ENCODE measurements at regions not wholly inside any gene's neighbourhood (a gene's known extent, or its start where the extent isn't known, plus 50 kb on each side); places are given as distances from the start of the nearest gene placed in this dataset.
"Not testable (repeated sequence)": the region's sequence is repeated elsewhere in the genome, so short reads cannot be mapped to it uniquely, and the experiment has no call there.

GRCh38 chr12:43237238-43237879 is 314.6 kb downstream of the ADAMTS20 start:
- in situ Hi-C loops (cut with HindIII; ENCODE audit: low pct_unique_long_range_greater_than_20kb, low sequenced_read_pairs), result no loop called here
- no peak for TF ChIP-seq JUND (IDR thresholded peaks at IDR 0.05; ENCODE audit: low read depth)
- no peak for DNase-seq (ENCODE audit: low read depth in 1 of 2, low spot score in 1 of 2)

GRCh38 chr12:43235721-43236120 is 316.3 kb downstream of the ADAMTS20 start:
- DNase-seq (ENCODE audit: low read depth in 1 of 2, low spot score in 1 of 2), result no peak
- in situ Hi-C loops (cut with HindIII; ENCODE audit: low pct_unique_long_range_greater_than_20kb, low sequenced_read_pairs), result no loop called here
- no peak for TF ChIP-seq JUND (IDR thresholded peaks at IDR 0.05; ENCODE audit: low read depth)

- TF ChIP-seq JUND (IDR thresholded peaks at IDR 0.05; ENCODE audit: low read depth), result no peak
- DNase-seq (ENCODE audit: low read depth in 1 of 2, low spot score in 1 of 2), result no peak
- in situ Hi-C loops (cut with HindIII; ENCODE audit: low pct_unique_long_range_greater_than_20kb, low sequenced_read_pairs), result no loop called here
Measured at GRCh38 chr12:43233861-43234260, 318.1 kb downstream of the ADAMTS20 start.

GRCh38 chr12:43226151-43226550 is 325.9 kb downstream of the ADAMTS20 start:
- in situ Hi-C loops (cut with HindIII; ENCODE audit: low pct_unique_long_range_greater_than_20kb, low sequenced_read_pairs), result no loop called here
- DNase-seq (ENCODE audit: low read depth in 1 of 2, low spot score in 1 of 2), result no peak
- no peak for TF ChIP-seq JUND (IDR thresholded peaks at IDR 0.05; ENCODE audit: low read depth)

- in situ Hi-C loops (cut with HindIII; ENCODE audit: low pct_unique_long_range_greater_than_20kb, low sequenced_read_pairs); DNase-seq (ENCODE audit: low read depth in 1 of 2, low spot score in 1 of 2): not testable (repeated sequence)
Measured at GRCh38 chr12:43224190-43224805, 327.7 kb downstream of the ADAMTS20 start.

- peak in 1 of 2 experiments; percentile 10 for DNase-seq (ENCODE audit: low read depth in 1 of 2, low spot score in 1 of 2)
- TF ChIP-seq JUND (IDR thresholded peaks at IDR 0.05; ENCODE audit: low read depth), result no peak
- in situ Hi-C loops (cut with HindIII; ENCODE audit: low pct_unique_long_range_greater_than_20kb, low sequenced_read_pairs), result no loop called here
Measured at GRCh38 chr12:43222796-43223195, 329.2 kb downstream of the ADAMTS20 start.

- in situ Hi-C loops (cut with HindIII; ENCODE audit: low pct_unique_long_range_greater_than_20kb, low sequenced_read_pairs), result no loop called here
- no peak for TF ChIP-seq JUND (IDR thresholded peaks at IDR 0.05; ENCODE audit: low read depth)
- no peak for DNase-seq (ENCODE audit: low read depth in 1 of 2, low spot score in 1 of 2)
Measured at GRCh38 chr12:43221216-43221615, 330.8 kb downstream of the ADAMTS20 start.

- no peak for TF ChIP-seq JUND (IDR thresholded peaks at IDR 0.05; ENCODE audit: low read depth)
- DNase-seq (ENCODE audit: low read depth in 1 of 2, low spot score in 1 of 2), result no peak
Measured at GRCh38 chr12:43216490-43216889, 335.5 kb downstream of the ADAMTS20 start.

GRCh38 chr12:43214166-43214565 is 337.8 kb downstream of the ADAMTS20 start:
- TF ChIP-seq JUND (IDR thresholded peaks at IDR 0.05; ENCODE audit: low read depth), result no peak
- in situ Hi-C loops (cut with HindIII; ENCODE audit: low pct_unique_long_range_greater_than_20kb, low sequenced_read_pairs), result no loop called here
- no peak for DNase-seq (ENCODE audit: low read depth in 1 of 2, low spot score in 1 of 2)

More at GRCh38 chr12:43216490-43216889, 335.5 kb downstream of the ADAMTS20 start:
- in situ Hi-C loops (cut with HindIII; ENCODE audit: low pct_unique_long_range_greater_than_20kb, low sequenced_read_pairs), result no loop called here

GRCh38 chr12:43213608-43214007 is 338.4 kb downstream of the ADAMTS20 start:
- no peak for TF ChIP-seq JUND (IDR thresholded peaks at IDR 0.05; ENCODE audit: low read depth)
- no peak for DNase-seq (ENCODE audit: low read depth in 1 of 2, low spot score in 1 of 2)
- in situ Hi-C loops (cut with HindIII; ENCODE audit: low pct_unique_long_range_greater_than_20kb, low sequenced_read_pairs), result no loop called here

- DNase-seq (ENCODE audit: low read depth in 1 of 2, low spot score in 1 of 2), result no peak
- in situ Hi-C loops (cut with HindIII; ENCODE audit: low pct_unique_long_range_greater_than_20kb, low sequenced_read_pairs), result no loop called here
- no peak for TF ChIP-seq JUND (IDR thresholded peaks at IDR 0.05; ENCODE audit: low read depth)
Measured at GRCh38 chr12:43210485-43211192, 341.4 kb downstream of the ADAMTS20 start.

- DNase-seq (ENCODE audit: low read depth in 1 of 2, low spot score in 1 of 2), result no peak
- TF ChIP-seq JUND (IDR thresholded peaks at IDR 0.05; ENCODE audit: low read depth), result no peak
- in situ Hi-C loops (cut with HindIII; ENCODE audit: low pct_unique_long_range_greater_than_20kb, low sequenced_read_pairs), result no loop called here
Measured at GRCh38 chr12:43208627-43209026, 343.4 kb downstream of the ADAMTS20 start.

- no peak for DNase-seq (ENCODE audit: low read depth in 1 of 2, low spot score in 1 of 2)
- in situ Hi-C loops (cut with HindIII; ENCODE audit: low pct_unique_long_range_greater_than_20kb, low sequenced_read_pairs), result no loop called here
- TF ChIP-seq JUND (IDR thresholded peaks at IDR 0.05; ENCODE audit: low read depth), result no peak
Measured at GRCh38 chr12:43208221-43208620, 343.8 kb downstream of the ADAMTS20 start.
